Astrocyte (in vitro differentiated cells and primary cell): ENCODE measurements at regions not wholly inside any gene's neighbourhood (a gene's known extent, or its start where the extent isn't known, plus 50 kb on each side); places are given as distances from the start of the nearest gene placed in this dataset.

Experiments used
- EZH2 ChIP-seq: IDR thresholded peaks from 2 replicates; pipeline ENCODE4 v1.6.1; 2012; ENCODE audit warnings: mild to moderate bottlenecking, low read length, inconsistent platforms; ENCODE audit not compliant: insufficient read depth
- TF ChIP-seq, protein P1 (sequence below): IDR thresholded peaks from 2 replicates; pipeline ENCODE4 v1.5.1; 2011; ENCODE audit warnings: low read depth, mild to moderate bottlenecking, inconsistent platforms, low read length, moderate library complexity; ENCODE audit not compliant: insufficient read depth

DNA sequence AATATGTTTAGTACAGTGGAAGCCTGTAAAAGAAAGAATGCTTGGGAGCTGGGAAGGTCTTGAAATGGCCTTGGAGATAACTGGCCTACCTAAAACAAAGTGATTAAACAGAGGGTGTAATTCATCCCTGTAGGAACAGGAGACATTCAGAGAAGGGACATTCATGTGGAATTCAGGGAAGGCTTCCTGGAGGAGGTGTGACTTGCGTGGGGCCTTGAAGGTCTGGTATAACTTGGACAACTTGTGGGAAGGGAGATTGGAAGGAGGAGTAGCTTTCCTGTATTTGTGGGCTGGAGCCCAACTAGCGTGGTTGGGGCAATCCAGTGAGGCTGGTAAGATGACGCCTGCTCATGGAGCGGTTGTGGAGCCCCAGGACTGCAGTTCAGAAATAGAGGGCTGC is 156.4 kb downstream of the AACS start:
- TF ChIP-seq, protein P1, sequence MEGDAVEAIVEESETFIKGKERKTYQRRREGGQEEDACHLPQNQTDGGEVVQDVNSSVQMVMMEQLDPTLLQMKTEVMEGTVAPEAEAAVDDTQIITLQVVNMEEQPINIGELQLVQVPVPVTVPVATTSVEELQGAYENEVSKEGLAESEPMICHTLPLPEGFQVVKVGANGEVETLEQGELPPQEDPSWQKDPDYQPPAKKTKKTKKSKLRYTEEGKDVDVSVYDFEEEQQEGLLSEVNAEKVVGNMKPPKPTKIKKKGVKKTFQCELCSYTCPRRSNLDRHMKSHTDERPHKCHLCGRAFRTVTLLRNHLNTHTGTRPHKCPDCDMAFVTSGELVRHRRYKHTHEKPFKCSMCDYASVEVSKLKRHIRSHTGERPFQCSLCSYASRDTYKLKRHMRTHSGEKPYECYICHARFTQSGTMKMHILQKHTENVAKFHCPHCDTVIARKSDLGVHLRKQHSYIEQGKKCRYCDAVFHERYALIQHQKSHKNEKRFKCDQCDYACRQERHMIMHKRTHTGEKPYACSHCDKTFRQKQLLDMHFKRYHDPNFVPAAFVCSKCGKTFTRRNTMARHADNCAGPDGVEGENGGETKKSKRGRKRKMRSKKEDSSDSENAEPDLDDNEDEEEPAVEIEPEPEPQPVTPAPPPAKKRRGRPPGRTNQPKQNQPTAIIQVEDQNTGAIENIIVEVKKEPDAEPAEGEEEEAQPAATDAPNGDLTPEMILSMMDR = no peak
- TF ChIP-seq EZH2 = no peak
